HCT116 (cell line): ENCODE measurements at regions not wholly inside any gene's neighbourhood (a gene's known extent, or its start where the extent isn't known, plus 50 kb on each side); places are given as distances from the start of the nearest gene placed in this dataset.

Experiments
- ATAC-seq: fragments of 200-7000 bp; cut with Tn5 transposase; 2 replicates; pipeline ENCODE4 v1.9.1; 2020; ENCODE audit warnings: mild to moderate bottlenecking, moderate library complexity
- BruUV-seq: library from RNA; stranded (reverse); fragments of 400-500 nt; replicated peaks from 2 replicates; lab custom pipeline; 2021; lab: Mats Ljungman, UMichigan
- CTCF ChIA-PET: fragments of 300-600 bp; sonication (Branson Sonifier 250); formaldehyde crosslinking; loops from one replicate; lab custom pipeline; 2021; ENCODE audit warnings: antibody characterized with exemption; lab: Charles Lee
- POLR2A ChIA-PET: fragments of 300-600, 350-600 bp; sonication (Branson Sonifier 250); formaldehyde crosslinking; loops from one replicate; lab custom pipeline; 2021; ENCODE audit warnings: antibody characterized with exemption; lab: Charles Lee
- RAD21 ChIA-PET, 2 experiments: fragments of 300-600 bp; sonication (Branson Sonifier 250); formaldehyde crosslinking; loops; one replicate each; lab custom pipeline; 2023; ENCODE audit warnings: low total read pairs in 2 of 2; ENCODE audit not compliant: uncharacterized antibody in 2 of 2, unreplicated experiment in 2 of 2, low non-redundant PET in 1 of 2; lab: Charles Lee
- DNase-seq: peaks from one replicate; pipeline ENCODE4 v3.0.0-alpha.2; 2010; ENCODE audit warnings: low read depth, low spot score
- H2AFZ ChIP-seq: fragments of 200-600 bp; shearing (Covaris generic), sonication (generic); 2 replicates; pipeline ENCODE4 v1.6.1; 2017; ENCODE audit warnings: low read depth, mixed run types, mixed read lengths, antibody characterized with exemption, low read length; ENCODE audit not compliant: poor library complexity, severe bottlenecking
- H3K27ac ChIP-seq: 2 replicates; pipeline ENCODE4 v1.5.1; 2012; ENCODE audit warnings: low read depth, low read length
- H3K27me3 ChIP-seq: fragments of 200-600 bp; sonication (generic); 2 replicates; pipeline ENCODE4 v1.6.1; 2016; ENCODE audit warnings: mixed run types, low read length, mixed read lengths; ENCODE audit not compliant: insufficient read depth
- H3K36me3 ChIP-seq, 2 experiments: fragments of 200-500 bp in 1 of 2; fragments of 200-600 bp in 1 of 2; sonication (Bioruptor generic) in 1 of 2; sonication (generic) in 1 of 2; 2 replicates each; pipeline versions ENCODE4 v1.5.1 to v1.6.1; 2014 to 2016; ENCODE audit warnings: low read length in 2 of 2, inconsistent platforms in 1 of 2, mixed read lengths in 1 of 2, mixed run types in 1 of 2; ENCODE audit not compliant: insufficient read depth in 2 of 2, control insufficient read depth in 1 of 2
- H3K4me1 ChIP-seq, 2 experiments: fragments of 200-600 bp in 1 of 2; sonication (generic) in 1 of 2; 2 replicates each; pipeline versions ENCODE4 v1.5.1 to v1.6.1; 2012 to 2017; ENCODE audit warnings: low read length in 2 of 2, inconsistent platforms in 1 of 2, mild to moderate bottlenecking in 1 of 2, mixed read lengths in 1 of 2, mixed run types in 1 of 2, moderate library complexity in 1 of 2; ENCODE audit not compliant: insufficient read depth in 2 of 2, control insufficient read depth in 1 of 2
- H3K4me2 ChIP-seq: fragments of 200-600 bp; sonication (generic); 2 replicates; pipeline ENCODE4 v1.6.1; 2017; ENCODE audit warnings: mixed run types, low read length, mixed read lengths
- H3K4me3 ChIP-seq, 2 experiments: fragments of 200-600 bp in 1 of 2; sonication (generic) in 1 of 2; replicated peaks in 1 of 2; 2 replicates each; pipeline ENCODE4 v1.5.1; 2011 to 2016; ENCODE audit warnings: low read length in 2 of 2, control low read depth in 1 of 2, low read depth in 1 of 2, mild to moderate bottlenecking in 1 of 2, mixed read lengths in 1 of 2, mixed run types in 1 of 2
- H3K79me2 ChIP-seq: fragments of 200-600 bp; sonication (generic); 2 replicates; pipeline ENCODE4 v1.6.1; 2017; ENCODE audit warnings: mild to moderate bottlenecking, mixed run types, low read length, moderate library complexity, mixed read lengths; ENCODE audit not compliant: insufficient read depth
- H3K9ac ChIP-seq: fragments of 200-600 bp; sonication (generic); 2 replicates; pipeline ENCODE4 v1.6.1; 2016; ENCODE audit warnings: low read length, mixed read lengths
- H3K9me2 ChIP-seq: fragments of 200-600 bp; sonication (generic), shearing (Covaris generic); 2 replicates; pipeline ENCODE4 v1.6.1; 2017; ENCODE audit warnings: mixed run types, mild to moderate bottlenecking, moderate library complexity; ENCODE audit not compliant: insufficient read depth
- H3K9me3 ChIP-seq, 2 experiments: fragments of 200-500 bp in 1 of 2; fragments of 200-600 bp in 1 of 2; sonication (Bioruptor generic) in 1 of 2; sonication (generic) in 1 of 2; 2 replicates each; pipeline ENCODE4 v1.6.1; 2014 to 2017; ENCODE audit warnings: low read length in 2 of 2, mixed read lengths in 2 of 2, inconsistent platforms in 1 of 2, low read depth in 1 of 2, mild to moderate bottlenecking in 1 of 2, mixed run types in 1 of 2, moderate library complexity in 1 of 2; ENCODE audit not compliant: control insufficient read depth in 1 of 2, insufficient read depth in 1 of 2
- H4K20me1 ChIP-seq: fragments of 200-600 bp; sonication (generic), shearing (Covaris generic); 2 replicates; pipeline ENCODE4 v1.6.1; 2017; ENCODE audit warnings: mixed run types, mild to moderate bottlenecking, moderate library complexity; ENCODE audit not compliant: insufficient read depth
- EGR1 ChIP-seq: IDR thresholded peaks from 2 replicates; pipeline ENCODE4 v1.6.1; 2012; ENCODE audit warnings: low read depth
- ELF1 ChIP-seq: IDR thresholded peaks from 2 replicates; pipeline ENCODE4 v1.6.1; 2012; ENCODE audit warnings: low read depth, borderline replicate concordance
- EZH2phosphoT487 ChIP-seq: fragments of 200-600 bp; IDR thresholded peaks from 2 replicates; pipeline ENCODE4 v1.6.1; 2018; ENCODE audit warnings: antibody characterized with exemption, borderline replicate concordance
- MAX ChIP-seq: IDR thresholded peaks from 2 replicates; pipeline ENCODE4 v1.6.1; 2012
- POLR2A ChIP-seq: IDR thresholded peaks from 2 replicates; pipeline ENCODE4 v1.7.0; 2011; ENCODE audit warnings: borderline replicate concordance; ENCODE audit not compliant: insufficient read depth, insufficient read length; ENCODE audit errors: extremely low read depth
- RAD21 ChIP-seq: IDR thresholded peaks from 2 replicates; pipeline ENCODE4 v1.6.1; 2012; ENCODE audit warnings: low read depth, mild to moderate bottlenecking
- SIN3A ChIP-seq: IDR thresholded peaks from 2 replicates; pipeline ENCODE4 v1.6.1; 2012; ENCODE audit warnings: low read depth
- SP1 ChIP-seq: IDR thresholded peaks from 2 replicates; pipeline ENCODE4 v1.6.1; 2012; ENCODE audit warnings: low read depth
- YY1 ChIP-seq: IDR thresholded peaks from 2 replicates; pipeline ENCODE4 v1.6.1; 2011; ENCODE audit warnings: low read length, low read depth, moderate library complexity, mild to moderate bottlenecking; ENCODE audit not compliant: insufficient replicate concordance; ENCODE audit errors: extremely low read depth
- ZBTB33 ChIP-seq: IDR thresholded peaks from 2 replicates; pipeline ENCODE4 v1.6.1; 2011; ENCODE audit warnings: mild to moderate bottlenecking, low read length, moderate library complexity; ENCODE audit not compliant: insufficient replicate concordance; ENCODE audit errors: extremely low read depth
- ZFX ChIP-seq: fragments of 450-650 bp; IDR thresholded peaks from 2 replicates; pipeline ENCODE4 v1.6.1; 2017
- intact Hi-C: fragments of 100-400 bp; cut with micrococcal nuclease; formaldehyde crosslinking; loops from 2 replicates; pipeline ENCODE4 v1.10.0; 2022

GRCh38 chr21:28674763-28675162 lies 317.9 kb downstream of the LTN1 start:
- H3K9me2 ChIP-seq = no peaks in the 10 kb centered on the region
- H3K4me1 ChIP-seq = no peaks in the 10 kb centered on the region
- H3K36me3 ChIP-seq = no peaks in the 10 kb centered on the region
- no peak overlapping the region for H3K9ac ChIP-seq
- peaks cover 0 to 4% of the 10 kb centered on the region in 2 experiments; a peak in 2 of 4 replicates for H3K9me3 ChIP-seq
- TF ChIP-seq RAD21 (no peak), YY1 (no peak), EGR1 (no peak), POLR2A (no peak), SP1 (no peak), ELF1 (no peak), MAX (no peak), SIN3A (no peak), ZFX (no peak), ZBTB33 (no peak), EZH2phosphoT487 (no peak)
- H3K4me3 ChIP-seq = no peak overlapping the region
- CTCF ChIA-PET = no interaction called here
- H3K4me2 ChIP-seq = no peak overlapping the region
- no peaks in the 10 kb centered on the region for H3K27me3 ChIP-seq
- BruUV-seq = no TSS peak
- no peak overlapping the region for H3K27ac ChIP-seq
- RAD21 ChIA-PET = no interaction called here
- POLR2A ChIA-PET = no interaction called here
- no peaks in the 10 kb centered on the region for H4K20me1 ChIP-seq
- no peaks in the 10 kb centered on the region for H3K79me2 ChIP-seq
- ATAC-seq = no peak
- intact Hi-C loops = no loop called here
- no peak for DNase-seq
- no peak overlapping the region for H2AFZ ChIP-seq
